Stimulated activated CD4-positive, alpha-beta T cell treated with anti-CD3 and anti-CD28 coated beads, Interleukin-15, amount 100 ng/mL, for 24 hours (primary cell): ENCODE measurements at regions not wholly inside any gene's neighbourhood (a gene's known extent, or its start where the extent isn't known, plus 50 kb on each side); places are given as distances from the start of the nearest gene placed in this dataset.
A peak's percentile ranks its signal among the peaks of the same experiment; 100 is the strongest.
"Not testable (repeated sequence)": the region's sequence is repeated elsewhere in the genome, so short reads cannot be mapped to it uniquely, and the experiment has no call there.

ENCODE experiments used
- DNase-seq: peaks from one replicate; pipeline ENCODE4 v3.0.0-alpha.2; 2020

GRCh38 chr13:31385540-31385939 is 185.8 kb downstream of the B3GLCT start:
- DNase-seq: no peak

- no peak for DNase-seq
These were observed 194.7 kb downstream of the B3GLCT start for GRCh38 chr13:31394506-31394905.

- DNase-seq: no peak
These were observed 195.3 kb downstream of the B3GLCT start for GRCh38 chr13:31395090-31395489.

GRCh38 chr13:31399690-31400089 is 199.9 kb downstream of the B3GLCT start:
- no peak for DNase-seq

- DNase-seq: not testable (repeated sequence)
These were observed 203.9 kb downstream of the B3GLCT start for GRCh38 chr13:31403711-31404110.

GRCh38 chr13:31408927-31409326 is 209.2 kb downstream of the B3GLCT start:
- DNase-seq: no peak

GRCh38 chr13:31409678-31410356 is 210.0 kb downstream of the B3GLCT start:
- DNase-seq: no peak

GRCh38 chr13:31413516-31413915 is 213.7 kb downstream of the B3GLCT start:
- no peak for DNase-seq

- DNase-seq: no peak
These were observed 216.3 kb downstream of the B3GLCT start for GRCh38 chr13:31416066-31416465.

GRCh38 chr13:31418186-31418585 is 218.4 kb downstream of the B3GLCT start:
- DNase-seq: no peak

GRCh38 chr13:31421756-31422155 is 222.0 kb downstream of the B3GLCT start:
- no peak for DNase-seq

GRCh38 chr13:31424130-31424729 is 224.5 kb downstream of the B3GLCT start:
- peak; percentile 71 for DNase-seq

- DNase-seq: no peak
These were observed 226.6 kb downstream of the B3GLCT start for GRCh38 chr13:31426395-31426794.

GRCh38 chr13:31427151-31428100 is 227.7 kb downstream of the B3GLCT start:
- DNase-seq: no peak

GRCh38 chr13:31431722-31432137 is 232.0 kb downstream of the B3GLCT start:
- peak; percentile 62 for DNase-seq

GRCh38 chr13:31433207-31433606 is 233.4 kb downstream of the B3GLCT start:
- DNase-seq: no peak

GRCh38 chr13:31433746-31434145 is 234.0 kb downstream of the B3GLCT start:
- no peak for DNase-seq

- DNase-seq: no peak
These were observed 234.8 kb downstream of the B3GLCT start for GRCh38 chr13:31434613-31435012.

- DNase-seq: no peak
These were observed 235.8 kb downstream of the B3GLCT start for GRCh38 chr13:31435536-31435935.

- no peak for DNase-seq
These were observed 236.7 kb downstream of the B3GLCT start for GRCh38 chr13:31436478-31436877.

- no peak for DNase-seq
These were observed 238.2 kb downstream of the B3GLCT start for GRCh38 chr13:31437975-31438374.

GRCh38 chr13:31440132-31440531 is 240.4 kb downstream of the B3GLCT start:
- DNase-seq: no peak

GRCh38 chr13:31441800-31442510 is 242.2 kb downstream of the B3GLCT start:
- no peak for DNase-seq
